EH (cell line): ENCODE measurements at regions not wholly inside any gene's neighbourhood (a gene's known extent, or its start where the extent isn't known, plus 50 kb on each side); places are given as distances from the start of the nearest gene placed in this dataset.

Source experiments
- DNase-seq: peaks from one replicate; pipeline ENCODE4 v3.0.0-alpha.2; 2015; ENCODE audit warnings: low read depth

DNA sequence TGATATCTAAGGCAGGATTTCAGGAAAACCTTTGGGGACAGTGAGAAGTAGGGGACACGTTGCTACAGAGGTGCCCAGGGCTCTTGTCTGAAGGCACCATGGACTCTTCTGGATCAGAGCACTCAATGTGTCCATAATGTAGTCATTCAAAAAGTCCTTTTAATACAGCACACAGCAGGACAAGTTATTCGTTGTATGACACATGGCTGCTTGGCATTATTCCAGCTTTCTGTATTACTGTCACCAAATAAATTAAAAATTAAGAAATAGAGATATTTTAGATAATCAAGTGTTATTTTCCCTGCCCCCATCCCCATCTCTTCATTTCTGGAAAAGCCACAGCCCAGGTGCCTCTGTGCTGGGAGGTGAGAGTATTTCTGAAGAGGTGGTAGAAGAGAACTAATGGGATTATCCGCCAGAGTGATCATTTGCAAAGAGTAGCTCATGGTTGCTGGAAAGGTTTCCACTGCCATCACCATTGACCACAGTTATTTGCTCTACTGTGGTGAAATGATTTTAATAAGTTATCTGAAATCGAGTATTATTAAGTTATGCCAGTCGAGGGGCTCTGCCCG is 83.0 kb downstream of the CXCL12 start:
- DNase-seq: peak; percentile 22

DNA sequence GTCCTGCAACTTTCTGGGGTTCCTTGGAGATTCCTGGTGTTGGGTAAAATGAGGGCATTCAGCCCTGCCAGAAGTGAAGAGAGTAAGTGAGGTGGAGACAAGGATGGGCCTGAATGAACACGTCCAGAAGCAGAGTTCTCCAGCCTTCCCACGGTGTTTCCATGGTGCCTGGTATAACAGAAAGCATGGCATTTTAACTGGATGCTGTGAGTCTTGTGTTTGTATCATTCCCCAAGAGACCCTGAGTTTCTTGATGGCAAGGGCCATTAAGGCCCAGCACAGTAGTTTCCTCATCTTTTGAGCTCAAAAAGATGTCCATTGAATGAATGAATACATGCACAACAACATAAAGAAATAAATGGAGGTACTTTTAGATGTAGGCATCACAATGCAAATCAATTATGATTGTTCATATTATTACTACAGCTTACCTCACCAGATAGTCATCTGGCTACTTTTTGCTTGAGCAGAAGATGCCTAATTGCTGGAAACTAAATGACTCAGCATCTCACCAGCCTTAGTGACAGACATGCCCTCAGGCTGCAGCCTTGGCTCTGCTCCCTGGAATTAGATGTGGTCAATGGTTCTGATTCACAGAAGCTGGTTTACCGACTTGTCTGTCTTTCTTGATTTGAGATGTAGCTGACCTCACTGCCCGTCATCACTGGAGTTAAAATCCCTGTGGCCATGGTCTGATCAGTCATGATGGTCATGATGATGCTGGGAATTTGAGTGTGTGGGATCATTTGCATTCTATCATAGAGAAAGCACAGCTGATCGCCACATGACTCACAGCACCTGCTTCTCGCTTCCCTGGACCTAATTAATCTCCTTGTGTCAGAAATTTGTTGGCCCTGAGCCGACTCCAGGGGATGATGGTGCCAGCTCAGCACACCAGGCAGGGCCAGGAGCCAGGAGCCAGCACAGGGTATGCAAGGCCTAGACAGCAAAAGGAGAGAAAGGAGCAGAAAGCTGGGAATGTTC is 83.9 kb downstream of the CXCL12 start:
- DNase-seq: peak; percentile 100

GRCh38 chr10:44298713-44299112 is 86.2 kb downstream of the CXCL12 start:
- no peak for DNase-seq

DNA sequence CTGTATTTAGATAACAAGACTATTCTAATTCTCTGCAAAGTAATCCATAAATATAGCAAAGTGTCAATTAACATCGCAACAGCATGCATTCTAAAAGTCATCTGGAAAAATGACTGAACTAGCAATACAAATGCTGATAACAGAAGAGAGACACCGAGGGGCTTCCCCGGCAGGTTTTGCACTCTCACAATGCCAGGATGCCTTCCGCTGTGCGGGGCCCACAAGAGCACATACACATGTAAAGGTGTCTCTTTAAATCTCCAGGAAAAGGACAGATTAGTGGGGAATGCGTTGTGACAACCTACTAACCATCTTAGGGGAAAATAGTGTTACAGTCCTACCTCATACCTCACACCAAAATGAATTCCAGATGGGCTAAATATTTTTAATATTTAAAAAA is 86.9 kb downstream of the CXCL12 start:
- DNase-seq: no peak

DNA sequence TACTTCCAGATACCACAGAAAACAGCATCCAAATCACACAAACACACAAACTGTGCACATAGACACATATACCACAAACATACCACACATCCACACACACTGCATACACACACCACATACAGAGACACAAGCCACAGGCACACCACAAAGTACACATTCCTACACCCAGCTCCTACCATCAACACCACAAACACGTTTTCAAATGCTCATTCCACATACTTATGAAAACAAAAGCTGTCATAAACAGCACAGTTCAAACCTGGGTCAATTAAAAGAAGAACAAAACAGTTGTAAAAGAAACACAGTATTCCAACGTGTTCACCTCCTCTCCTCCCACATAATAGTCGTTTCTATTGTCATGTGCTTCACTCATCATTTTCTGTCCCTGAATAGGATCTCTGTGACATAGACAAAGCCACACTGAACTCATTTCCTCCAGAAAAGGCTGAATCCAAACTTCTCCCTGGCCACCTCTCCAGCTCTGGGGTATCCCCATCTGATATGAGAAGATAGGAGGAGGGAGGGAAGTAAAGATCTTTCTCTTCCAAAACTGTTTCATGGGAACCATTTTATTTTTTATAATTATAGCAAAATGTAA is 89.2 kb downstream of the CXCL12 start:
- DNase-seq: peak; percentile 56

- no peak for DNase-seq
Observed at GRCh38 chr10:44294726-44295412, 90.0 kb downstream of the CXCL12 start.

- DNase-seq: peak; percentile 65
Observed at GRCh38 chr10:44293842-44294241, 91.1 kb downstream of the CXCL12 start.

DNA sequence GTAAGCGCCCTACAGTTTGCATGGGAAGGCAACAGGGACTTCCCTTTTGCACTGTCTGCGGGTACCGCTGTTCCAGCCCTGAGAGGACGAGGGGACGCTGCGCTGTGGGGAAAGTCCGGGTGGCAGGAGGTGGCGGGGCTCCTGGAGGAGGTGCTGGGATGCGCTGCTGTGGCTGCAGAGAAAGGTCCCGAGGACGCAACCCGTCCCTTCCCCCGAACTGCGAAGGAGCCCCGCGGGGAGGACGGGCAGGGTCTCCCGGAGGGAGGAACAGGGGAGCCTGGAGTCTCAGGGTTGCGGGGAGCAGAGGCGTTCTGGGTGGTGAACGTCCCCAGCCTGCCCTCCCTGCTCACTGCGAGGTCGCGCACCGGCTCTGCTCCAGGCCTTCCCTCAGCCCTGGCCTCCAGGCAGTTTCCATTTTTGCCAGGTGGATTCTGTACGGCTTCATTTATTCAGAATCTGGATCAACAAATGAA is 91.6 kb downstream of the CXCL12 start:
- DNase-seq: no peak

DNA sequence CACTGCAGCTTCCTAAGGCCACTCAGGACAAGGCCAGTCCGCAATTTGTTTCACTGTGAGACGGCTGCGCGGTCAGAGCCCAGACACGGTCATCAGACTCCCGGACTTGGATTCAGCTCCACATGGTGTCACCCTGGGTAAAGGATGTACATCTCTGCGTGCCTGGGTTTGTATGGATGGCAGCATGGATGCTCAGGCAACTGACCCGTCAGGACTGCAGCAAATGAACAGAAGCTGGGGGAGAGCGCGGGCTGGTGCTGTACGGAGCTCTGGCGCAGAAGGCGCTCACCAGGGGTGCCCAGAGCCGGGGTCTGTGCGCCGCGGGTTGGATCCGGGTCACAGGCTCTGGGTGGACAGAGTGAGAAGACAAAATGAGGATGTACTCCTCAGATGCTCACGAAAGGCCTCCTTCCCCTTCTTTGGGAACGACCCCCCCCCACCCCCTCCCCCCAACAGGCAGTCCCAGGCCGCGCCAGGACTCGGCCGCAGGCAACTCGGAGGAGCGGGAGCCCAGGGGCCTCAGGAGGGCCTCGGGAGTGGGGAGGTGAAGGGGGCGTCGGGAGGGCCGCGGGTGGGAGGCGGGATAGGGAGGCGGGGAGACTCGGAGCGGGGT is 92.4 kb downstream of the CXCL12 start:
- no peak for DNase-seq

GRCh38 chr10:44291091-44291490 is 93.8 kb downstream of the CXCL12 start:
- no peak for DNase-seq

- DNase-seq: no peak
Observed at GRCh38 chr10:44289125-44289524, 95.8 kb downstream of the CXCL12 start.

GRCh38 chr10:44287408-44287807 is 97.5 kb downstream of the CXCL12 start:
- no peak for DNase-seq

DNA sequence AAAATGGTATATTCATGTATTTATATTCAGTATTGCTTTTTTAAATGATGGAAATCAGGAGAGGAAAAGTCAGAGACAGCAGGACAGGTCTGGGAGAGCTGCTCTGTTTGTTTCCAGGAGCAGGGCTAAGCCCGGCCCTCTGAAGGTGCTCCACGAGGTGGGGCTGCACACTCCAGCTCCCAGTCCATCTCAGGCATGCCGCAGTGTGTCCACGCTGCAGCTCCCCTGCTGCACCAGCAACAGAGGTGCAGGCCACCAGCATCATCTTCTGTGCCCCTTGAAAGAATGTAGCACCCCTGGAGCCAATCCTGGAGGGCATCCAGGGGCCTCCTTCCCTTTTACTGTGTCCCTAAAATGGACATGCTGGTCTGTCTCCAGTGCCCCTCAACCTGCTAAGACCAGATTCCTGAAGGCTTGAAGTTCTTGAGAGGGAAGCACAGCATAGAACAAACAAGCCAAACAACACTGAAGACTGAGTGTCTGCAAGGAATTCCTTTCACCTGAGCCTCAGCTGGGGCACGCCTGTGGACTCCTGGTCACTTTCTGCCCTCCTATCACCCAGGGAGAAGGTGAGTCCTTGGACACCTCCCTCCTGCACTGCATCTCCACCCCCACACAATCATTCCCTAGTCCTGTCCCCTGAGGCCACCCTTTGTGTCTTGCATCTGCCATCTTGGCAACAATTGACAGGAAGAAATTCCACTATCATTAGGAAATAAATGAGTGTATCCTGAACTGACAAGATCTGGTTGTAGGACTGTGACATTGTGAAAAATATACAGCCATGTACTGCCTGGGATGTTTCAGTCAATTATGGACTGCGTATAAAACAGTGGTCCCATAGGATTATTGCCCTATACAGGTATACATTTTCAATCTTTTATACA is 100.5 kb downstream of the CXCL12 start:
- DNase-seq: no peak

- DNase-seq: no peak
Observed at GRCh38 chr10:44282626-44283300, 102.1 kb downstream of the CXCL12 start.

DNA sequence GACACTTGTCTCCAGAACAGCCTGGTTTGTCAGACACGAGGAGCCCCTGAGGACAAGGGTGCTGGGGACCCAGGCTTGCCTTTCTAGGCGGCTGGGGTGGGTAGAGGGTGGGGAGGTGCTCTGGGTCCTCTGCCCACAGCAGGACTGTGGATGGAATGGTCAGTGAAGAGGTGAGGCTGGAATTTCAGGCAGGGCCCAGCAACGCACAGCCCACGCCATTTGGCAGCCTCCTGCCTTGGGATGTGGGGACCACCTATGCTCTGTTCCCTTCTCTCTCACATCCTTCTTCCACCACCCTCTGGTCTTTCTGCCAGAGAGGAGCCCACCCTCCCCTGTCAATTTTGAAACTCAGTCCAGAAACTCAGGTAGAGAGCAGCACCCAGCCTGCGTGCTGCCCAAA is 103.2 kb downstream of the CXCL12 start:
- DNase-seq: no peak

GRCh38 chr10:44281089-44281613 is 103.7 kb downstream of the CXCL12 start:
- peak; percentile 48 for DNase-seq

DNA sequence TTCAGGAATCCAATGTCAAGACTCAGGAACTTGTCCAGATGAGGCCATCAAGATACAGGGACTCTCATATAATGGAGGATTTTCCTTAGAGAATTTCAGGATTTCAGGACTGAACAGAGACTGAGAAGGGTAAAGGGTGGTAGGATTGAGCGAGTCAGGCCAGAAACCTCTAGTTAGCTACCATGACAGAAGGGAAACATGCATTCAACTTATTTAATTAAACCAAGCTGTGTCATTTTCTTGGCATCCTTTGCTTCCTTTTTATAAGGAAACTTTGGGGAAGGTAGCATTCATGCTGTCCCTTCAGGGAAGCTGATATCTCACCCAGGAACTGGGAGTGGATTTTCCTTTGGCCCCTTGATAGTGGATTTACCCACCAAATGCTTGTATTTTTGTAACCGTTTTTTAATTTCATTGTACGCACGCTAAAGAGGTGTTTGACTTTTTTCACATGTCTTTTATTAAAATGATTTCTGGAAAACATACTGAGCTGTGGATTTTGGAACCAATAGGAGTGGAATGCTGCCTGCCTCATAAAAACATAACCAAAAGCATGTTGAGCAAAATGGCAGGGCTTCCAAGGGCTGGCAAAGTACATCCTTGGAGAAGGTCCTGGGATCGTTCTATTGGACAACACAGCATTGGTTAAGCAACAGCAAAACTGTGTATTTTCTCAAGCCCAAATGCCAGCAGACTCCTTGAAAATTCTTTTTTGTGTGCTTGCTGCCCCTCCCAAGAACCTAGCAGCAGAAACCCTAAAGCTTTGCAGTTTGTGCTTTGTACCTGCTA is 104.5 kb downstream of the CXCL12 start:
- peak; percentile 52 for DNase-seq

DNA sequence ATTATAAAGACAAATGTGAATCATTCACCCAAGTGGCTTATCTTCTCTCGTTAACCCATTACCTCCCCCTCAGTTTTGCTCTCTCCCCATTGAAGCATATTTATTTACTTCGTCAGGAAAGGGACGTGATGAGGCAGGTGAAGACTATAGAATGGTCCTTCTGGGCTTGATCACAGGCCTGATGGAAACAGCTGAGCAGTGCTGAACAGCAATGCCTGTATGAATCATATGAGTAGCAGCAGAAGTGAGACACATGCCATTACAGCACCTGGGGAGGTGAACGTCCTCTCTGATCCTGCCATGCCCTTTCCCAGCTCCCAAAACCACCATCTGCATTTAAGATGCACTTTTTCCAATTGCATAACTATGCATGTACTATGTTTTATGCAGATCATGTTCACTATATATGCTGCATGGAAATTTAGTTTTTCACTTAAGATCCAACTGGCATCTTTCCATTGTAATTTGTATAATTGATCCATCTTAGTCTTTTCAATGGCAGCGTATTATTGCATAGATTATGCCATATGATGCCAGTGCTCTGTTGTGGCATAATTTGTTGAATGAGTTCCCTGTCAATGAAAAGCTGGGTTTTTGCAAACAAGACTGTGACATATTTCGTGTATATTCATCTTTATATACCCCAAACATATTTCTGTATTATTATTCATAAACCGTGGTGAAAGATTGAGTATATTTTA is 105.3 kb downstream of the CXCL12 start:
- no peak for DNase-seq
